Naive thymus-derived CD4-positive, alpha-beta T cell (primary cell): ENCODE measurements at regions not wholly inside any gene's neighbourhood (a gene's known extent, or its start where the extent isn't known, plus 50 kb on each side); places are given as distances from the start of the nearest gene placed in this dataset.
"Not testable (repeated sequence)": the region's sequence is repeated elsewhere in the genome, so short reads cannot be mapped to it uniquely, and the experiment has no call there.

Experiments used
- ATAC-seq: fragments of 150-1000 bp; cut with Tn5 transposase; 2 replicates; pipeline ENCODE4 v1.10.0; 2021; ENCODE audit warnings: mild to moderate bottlenecking, moderate library complexity
- CTCF ChIA-PET: fragments of 350-600 bp; sonication (Branson Sonifier 250); formaldehyde crosslinking; loops from one replicate; lab custom pipeline; 2021; ENCODE audit warnings: antibody characterized with exemption; lab: Charles Lee
- POLR2A ChIA-PET: fragments of 350-600 bp; sonication (Branson Sonifier 250); formaldehyde crosslinking; loops from one replicate; lab custom pipeline; 2021; ENCODE audit warnings: antibody characterized with exemption, inconsistent platforms; lab: Charles Lee
- DNase-seq, 9 donors: peaks; one replicate each; pipeline versions ENCODE4 v3.0.0 to v3.0.0-alpha.2; 2020 to 2022; ENCODE audit warnings: mixed read lengths in 1 of 9
- H3K27ac ChIP-seq: one replicate; pipeline ENCODE4 v1.7.0; 2013; ENCODE audit warnings: mild to moderate bottlenecking, low read depth, low read length, moderate library complexity
- H3K27me3 ChIP-seq, 2 donors: one replicate each; pipeline ENCODE4 v1.7.0; 2013; ENCODE audit warnings: low read length in 2 of 2, mild to moderate bottlenecking in 2 of 2, moderate library complexity in 2 of 2; ENCODE audit not compliant: control insufficient read depth in 2 of 2, insufficient read depth in 2 of 2
- H3K36me3 ChIP-seq, 3 experiments: 1 replicate in 2 of 3; 2 replicates in 1 of 3; pipeline ENCODE4 v1.7.0; 2013; ENCODE audit warnings: low read length in 3 of 3, mild to moderate bottlenecking in 3 of 3, moderate library complexity in 1 of 3; ENCODE audit not compliant: insufficient read depth in 3 of 3, control insufficient read depth in 2 of 3
- H3K4me1 ChIP-seq, 2 donors: one replicate each; pipeline ENCODE4 v1.7.0; 2013; ENCODE audit warnings: low read length in 2 of 2, mild to moderate bottlenecking in 2 of 2, moderate library complexity in 1 of 2; ENCODE audit not compliant: control insufficient read depth in 2 of 2, insufficient read depth in 2 of 2
- H3K4me3 ChIP-seq: 2 replicates; pipeline ENCODE4 v1.7.0; 2013; ENCODE audit warnings: mild to moderate bottlenecking, low read length
- H3K9me3 ChIP-seq, 3 experiments: 1 replicate in 2 of 3; 2 replicates in 1 of 3; pipeline ENCODE4 v1.7.0; 2013; ENCODE audit warnings: low read length in 3 of 3; ENCODE audit not compliant: control insufficient read depth in 2 of 3
- H3K27ac Mint-ChIP-seq, 9 donors: one replicate each; pipeline ENCODE4 v1.8.0; 2020 to 2022; ENCODE audit warnings: mixed read lengths in 9 of 9, mild to moderate bottlenecking in 8 of 9, moderate library complexity in 5 of 9, inconsistent platforms in 2 of 9
- H3K27me3 Mint-ChIP-seq, 5 donors: one replicate each; pipeline ENCODE4 v1.8.0; 2021 to 2022; ENCODE audit warnings: mixed read lengths in 5 of 5, mild to moderate bottlenecking in 1 of 5
- H3K36me3 Mint-ChIP-seq, 5 donors: one replicate each; pipeline ENCODE4 v1.8.0; 2020 to 2022; ENCODE audit warnings: mixed read lengths in 5 of 5, mild to moderate bottlenecking in 3 of 5, inconsistent platforms in 1 of 5
- H3K4me1 Mint-ChIP-seq, 7 donors: one replicate each; pipeline ENCODE4 v1.8.0; 2020 to 2022; ENCODE audit warnings: mixed read lengths in 7 of 7, mild to moderate bottlenecking in 3 of 7, inconsistent platforms in 1 of 7
- H3K4me3 Mint-ChIP-seq, 10 donors: one replicate each; pipeline ENCODE4 v1.8.0; 2020 to 2022; ENCODE audit warnings: mild to moderate bottlenecking in 10 of 10, mixed read lengths in 10 of 10, moderate library complexity in 6 of 10, inconsistent platforms in 2 of 10
- H3K9me3 Mint-ChIP-seq, 11 donors: one replicate each; pipeline ENCODE4 v1.8.0; 2020 to 2022; ENCODE audit warnings: mixed read lengths in 11 of 11, mild to moderate bottlenecking in 4 of 11, inconsistent platforms in 1 of 11, moderate library complexity in 1 of 11
- intact Hi-C, 2 donors: fragments of 100-400 bp; cut with micrococcal nuclease; formaldehyde crosslinking; loops; one replicate each; pipeline ENCODE4 v1.15.1; 2023

DNA sequence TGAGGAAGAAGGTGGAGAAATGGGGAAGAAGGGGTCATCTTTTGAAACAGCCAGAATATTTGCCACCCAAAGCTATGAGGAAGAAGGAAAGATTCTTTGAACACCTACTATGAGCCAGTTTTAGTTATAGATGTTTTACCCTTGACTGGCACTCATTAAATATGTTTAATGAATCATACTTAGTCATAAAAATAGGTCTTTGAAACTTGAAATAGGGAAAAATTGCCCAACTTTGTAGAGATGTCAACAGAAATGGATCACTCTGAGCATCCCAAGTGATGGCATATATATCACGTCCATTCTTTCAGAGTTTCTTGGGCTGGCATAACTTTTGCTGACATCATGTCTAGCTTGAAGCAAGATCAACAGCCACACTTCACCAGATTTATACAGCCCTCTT, 263.5 kb downstream of the RPAP3 start:
- H3K27ac ChIP-seq, result no peak overlapping the region
- H3K4me3 Mint-ChIP-seq, result no peak overlapping the region
- no peak overlapping the region for H3K27ac Mint-ChIP-seq
- peaks cover 0 to 12% (median 0%) of the 10 kb centered on the region in 3 experiments for H3K9me3 ChIP-seq
- H3K27me3 ChIP-seq, result no peaks in the 10 kb centered on the region
- ATAC-seq, result no peak
- H3K36me3 Mint-ChIP-seq, result peaks cover 4 to 40% (median 15%) of the 10 kb centered on the region in 5 donors
- CTCF ChIA-PET, result no interaction called here
- DNase-seq, result no peak
- H3K27me3 Mint-ChIP-seq, result no peaks in the 10 kb centered on the region
- H3K4me3 ChIP-seq, result no peak overlapping the region
- intact Hi-C loops, result no loop called here
- H3K4me1 Mint-ChIP-seq, result no peaks in the 10 kb centered on the region
- POLR2A ChIA-PET, result no interaction called here
- H3K4me1 ChIP-seq, result no peaks in the 10 kb centered on the region
- H3K9me3 Mint-ChIP-seq, result peaks cover 16 to 74% (median 32%) of the 10 kb centered on the region in 11 donors
- H3K36me3 ChIP-seq, result no peaks in the 10 kb centered on the region

DNA sequence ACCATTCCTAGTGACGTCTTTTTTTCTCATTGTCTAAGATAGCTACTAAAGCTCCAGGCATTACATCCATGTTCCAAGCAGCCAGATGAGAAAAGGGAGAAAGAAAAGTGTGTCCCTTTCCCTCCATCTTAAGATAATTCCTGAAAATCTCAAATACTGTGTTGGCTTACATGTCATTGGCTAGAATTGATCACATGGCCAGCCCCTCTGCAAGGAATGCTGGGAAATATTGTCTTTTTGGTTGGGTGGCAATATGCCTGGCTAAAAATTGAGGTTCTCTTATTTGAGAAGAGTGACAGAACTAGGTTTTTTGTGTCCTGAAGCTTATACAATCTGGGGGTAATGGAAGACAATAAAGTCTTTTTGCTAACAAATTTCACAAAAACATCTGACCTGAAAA, 264.3 kb downstream of the RPAP3 start:
- POLR2A ChIA-PET, result no interaction called here

DNA sequence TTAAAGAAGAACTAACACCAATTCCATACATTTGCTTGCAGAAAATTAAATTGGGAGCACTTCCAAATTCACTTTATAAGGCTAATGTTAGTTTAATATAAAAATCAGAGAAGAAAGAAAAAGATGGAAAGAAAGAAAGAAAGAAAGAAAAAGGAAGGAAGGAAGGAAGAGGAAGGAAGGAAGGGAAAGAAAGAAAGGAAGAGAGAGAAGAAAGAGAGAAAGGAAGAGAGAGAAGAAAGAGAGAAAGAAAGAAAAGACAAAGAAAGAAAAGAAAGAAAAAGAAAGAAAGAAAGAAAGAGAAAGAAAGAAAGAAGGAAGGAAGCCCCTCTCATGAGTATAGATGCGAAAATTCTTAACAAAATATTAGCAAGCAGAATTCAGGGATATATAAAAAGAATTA, 267.7 kb downstream of the RPAP3 start:
- Mint-ChIP-seq H3K27ac (no peak overlapping the region), H3K4me3 (no peak overlapping the region), H3K27me3 (no peaks in the 10 kb centered on the region), H3K4me1 (no peaks in the 10 kb centered on the region), H3K9me3 (peaks cover 11 to 61% (median 24%) of the 10 kb centered on the region in 11 donors), H3K36me3 (peaks cover 3 to 26% (median 9%) of the 10 kb centered on the region in 5 donors)
- no peak for DNase-seq
- Histone ChIP-seq H3K27ac (no peak overlapping the region), H3K36me3 (no peaks in the 10 kb centered on the region), H3K27me3 (no peaks in the 10 kb centered on the region), H3K9me3 (peaks cover 0 to 5% (median 0%) of the 10 kb centered on the region in 3 experiments), H3K4me1 (no peaks in the 10 kb centered on the region), H3K4me3 (no peak overlapping the region)
- CTCF ChIA-PET, result no interaction called here
- intact Hi-C loops, result no loop called here
- ATAC-seq, result no peak
- POLR2A ChIA-PET, result no interaction called here

More for the DNA sequence above, 264.3 kb downstream of the RPAP3 start:
- DNase-seq (no peak), ATAC-seq (no peak)
- no peaks in the 10 kb centered on the region for H3K4me1 Mint-ChIP-seq
- peaks cover 0 to 12% (median 0%) of the 10 kb centered on the region in 3 experiments for H3K9me3 ChIP-seq
- H3K27me3 ChIP-seq, result no peaks in the 10 kb centered on the region
- CTCF ChIA-PET, result no interaction called here
- no peaks in the 10 kb centered on the region for H3K27me3 Mint-ChIP-seq
- peaks cover 16 to 74% (median 32%) of the 10 kb centered on the region in 11 donors for H3K9me3 Mint-ChIP-seq
- no peak overlapping the region for H3K27ac ChIP-seq
- no peak overlapping the region for H3K27ac Mint-ChIP-seq
- no peaks in the 10 kb centered on the region for H3K36me3 ChIP-seq
- peaks cover 4 to 40% (median 15%) of the 10 kb centered on the region in 5 donors for H3K36me3 Mint-ChIP-seq
- no peaks in the 10 kb centered on the region for H3K4me1 ChIP-seq
- H3K4me3 ChIP-seq, result no peak overlapping the region
- no peak overlapping the region for H3K4me3 Mint-ChIP-seq
- intact Hi-C loops, result no loop called here

DNA sequence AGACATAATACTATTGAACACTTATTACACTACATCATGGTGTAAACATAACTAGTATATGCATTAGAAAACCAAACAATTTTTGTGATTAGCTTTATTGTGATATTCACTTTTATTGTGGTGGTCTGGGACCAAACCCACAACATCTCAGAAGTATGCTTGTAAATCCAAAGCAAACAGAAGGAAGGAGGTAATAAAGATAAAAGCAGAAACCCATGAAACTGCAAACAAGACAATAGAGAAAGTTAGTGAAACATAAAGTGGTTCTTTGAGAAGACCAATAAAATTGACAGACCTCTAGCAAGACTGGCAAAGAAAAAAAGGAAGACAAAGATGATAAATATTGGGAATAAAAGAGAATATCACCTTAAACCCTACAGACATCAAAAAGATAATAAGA, 268.3 kb downstream of the RPAP3 start:
- H3K4me3 ChIP-seq, result no peak overlapping the region
- H3K27ac ChIP-seq, result no peak overlapping the region
- no peak for DNase-seq
- Mint-ChIP-seq H3K4me3 (no peak overlapping the region), H3K36me3 (peaks cover 0 to 20% (median 6%) of the 10 kb centered on the region in 5 donors), H3K4me1 (no peaks in the 10 kb centered on the region), H3K27me3 (no peaks in the 10 kb centered on the region), H3K9me3 (peaks cover 5 to 55% (median 17%) of the 10 kb centered on the region in 11 donors), H3K27ac (no peak overlapping the region)
- intact Hi-C loops, result no loop called here
- no peaks in the 10 kb centered on the region for H3K27me3 ChIP-seq
- ChIA-PET CTCF (no interaction called here), POLR2A (no interaction called here)
- H3K36me3 ChIP-seq, result no peaks in the 10 kb centered on the region
- ATAC-seq, result no peak
- no peaks in the 10 kb centered on the region for H3K9me3 ChIP-seq
- H3K4me1 ChIP-seq, result no peaks in the 10 kb centered on the region

DNA sequence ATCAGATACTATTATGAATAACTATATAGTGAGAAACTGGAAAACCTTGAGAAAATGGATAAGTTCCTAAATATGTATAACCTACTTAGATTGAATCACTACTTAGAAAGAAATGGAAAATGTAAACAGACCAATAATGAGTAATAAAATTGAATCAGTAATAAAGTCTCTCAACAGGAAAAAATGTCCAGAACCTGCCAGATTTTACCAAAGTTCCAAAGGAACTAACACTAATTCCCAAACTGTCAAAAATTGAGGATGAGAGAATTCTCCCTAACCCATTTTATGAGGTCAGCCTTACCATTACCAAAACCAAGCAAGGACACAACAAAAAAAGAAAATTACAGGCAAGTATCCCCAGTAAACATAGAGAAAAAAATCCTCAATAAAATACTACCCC, 272.0 kb downstream of the RPAP3 start:
- Mint-ChIP-seq H3K36me3 (peaks cover 0 to 6% (median 3%) of the 10 kb centered on the region in 5 donors), H3K27ac (no peak overlapping the region), H3K27me3 (no peaks in the 10 kb centered on the region), H3K4me1 (no peaks in the 10 kb centered on the region), H3K9me3 (peaks cover 0 to 29% (median 7%) of the 10 kb centered on the region in 11 donors), H3K4me3 (no peak overlapping the region)
- Histone ChIP-seq H3K4me1 (no peaks in the 10 kb centered on the region), H3K4me3 (no peak overlapping the region), H3K27me3 (no peaks in the 10 kb centered on the region), H3K36me3 (no peaks in the 10 kb centered on the region), H3K9me3 (no peaks in the 10 kb centered on the region), H3K27ac (no peak overlapping the region)
- CTCF ChIA-PET, result no interaction called here
- POLR2A ChIA-PET, result no interaction called here
- no peak for DNase-seq
- intact Hi-C loops, result no loop called here
- ATAC-seq, result no peak

DNA sequence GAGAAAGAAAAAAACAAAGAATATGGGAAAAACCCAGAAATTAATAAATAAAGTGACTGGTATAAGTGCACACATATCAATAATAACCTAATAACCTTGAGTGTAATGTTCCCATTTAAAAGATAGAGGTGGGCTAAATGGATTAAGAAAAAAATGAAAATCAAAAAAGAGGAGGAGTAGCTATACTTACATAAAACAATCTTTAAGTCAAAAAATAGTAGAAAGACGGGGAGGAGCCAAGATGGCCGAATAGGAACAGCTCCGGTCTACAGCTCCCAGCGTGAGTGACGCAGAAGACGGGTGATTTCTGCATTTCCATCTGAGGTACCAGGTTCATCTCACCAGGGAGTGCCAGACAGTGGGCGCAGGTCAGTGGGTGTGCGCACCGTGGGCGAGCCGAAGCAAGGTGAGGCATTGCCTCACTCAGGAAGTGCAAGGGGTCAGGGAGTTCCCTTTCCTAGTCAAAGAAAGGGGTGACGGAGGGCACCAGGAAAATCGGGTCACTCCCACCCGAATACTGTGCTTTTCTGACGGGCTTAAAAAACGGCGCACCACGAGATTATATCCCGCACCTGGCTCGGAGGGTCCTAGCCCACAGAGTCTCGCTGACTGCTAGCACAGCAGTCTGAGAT, 279.0 kb downstream of the RPAP3 start:
- H3K27me3 ChIP-seq, H3K36me3 Mint-ChIP-seq, H3K4me1 ChIP-seq, H3K9me3 ChIP-seq, intact Hi-C loops, H3K36me3 ChIP-seq, H3K27me3 Mint-ChIP-seq, CTCF ChIA-PET, H3K27ac ChIP-seq, ATAC-seq: not testable (repeated sequence)
- H3K4me1 Mint-ChIP-seq, result peaks cover 3 to 27% (median 16%) of the 10 kb centered on the region in 7 donors
- H3K4me3 Mint-ChIP-seq, result peak overlapping the region in 8 of 10 donors; percentile 4 to 79 (median 64)
- DNase-seq, result peak in 2 of 9 donors; percentile 7 to 16
- peak overlapping the region; percentile 12 to 95 (median 76) for H3K27ac Mint-ChIP-seq
- POLR2A ChIA-PET, result interaction anchor here (0.6 to 1.5 kb wide), 2 partner anchors 118 to 239 kb away, joined by 3 read pairs; no protein-coding TSS in a partner anchor
- peak overlapping the region; percentile 43 for H3K4me3 ChIP-seq
- H3K9me3 Mint-ChIP-seq, result peaks cover 0 to 14% (median 4%) of the 10 kb centered on the region in 11 donors

DNA sequence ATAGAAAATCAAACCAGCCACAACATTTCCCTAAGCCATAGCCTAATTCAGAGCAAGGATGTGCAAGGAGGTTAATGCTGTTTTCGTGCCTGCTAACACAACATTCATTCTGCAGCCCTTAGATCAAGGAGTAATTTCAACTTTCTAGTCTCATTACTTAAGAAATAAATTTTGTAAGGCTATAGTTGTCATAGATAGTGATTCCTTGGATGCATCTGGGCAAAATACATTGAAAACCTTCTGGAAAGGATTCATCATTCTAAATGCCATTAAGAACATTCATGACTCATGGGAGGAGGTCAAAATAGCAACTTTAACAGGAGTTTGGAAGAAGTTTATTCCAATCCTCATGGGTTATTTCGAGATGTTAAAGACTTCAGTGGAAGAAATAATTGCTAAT, 283.2 kb downstream of the RPAP3 start:
- Mint-ChIP-seq H3K9me3 (peaks cover 0 to 11% (median 3%) of the 10 kb centered on the region in 11 donors), H3K36me3 (peaks cover 3 to 9% (median 6%) of the 10 kb centered on the region in 5 donors), H3K4me1 (peaks cover 3 to 27% (median 16%) of the 10 kb centered on the region in 7 donors), H3K27ac (peak overlapping the region in 1 of 9 donors; percentile 23), H3K4me3 (no peak overlapping the region), H3K27me3 (no peaks in the 10 kb centered on the region)
- Histone ChIP-seq H3K27me3 (no peaks in the 10 kb centered on the region), H3K27ac (no peak overlapping the region), H3K4me3 (no peak overlapping the region), H3K36me3 (no peaks in the 10 kb centered on the region), H3K9me3 (no peaks in the 10 kb centered on the region), H3K4me1 (peaks cover 0 to 4% of the 10 kb centered on the region in 2 donors)
- intact Hi-C loops, result no loop called here
- ChIA-PET CTCF (no interaction called here), POLR2A (no interaction called here)
- no peak for DNase-seq
- no peak for ATAC-seq
